Coronary artery (tissue), 2 donors: ENCODE measurements at regions not wholly inside any gene's neighbourhood (a gene's known extent, or its start where the extent isn't known, plus 50 kb on each side); places are given as distances from the start of the nearest gene placed in this dataset.

Source experiments
- DNase-seq: peaks from one replicate; pipeline ENCODE4 v3.0.0-alpha.2; 2017; ENCODE audit warnings: low spot score
- H3K27ac ChIP-seq, 2 donors: fragments of 200-600 bp; sonication (generic); one replicate each; pipeline ENCODE4 v1.5.1; 2016 to 2019
- H3K4me3 ChIP-seq: fragments of 200-600 bp; sonication (generic); 2 replicates; pipeline ENCODE4 v1.5.1; 2016; ENCODE audit warnings: mild to moderate bottlenecking, moderate library complexity
- TF ChIP-seq, protein P1 (sequence below): fragments of 200-600 bp; sonication (generic); IDR thresholded peaks from one replicate; pipeline ENCODE4 v1.5.1; 2019; ENCODE audit warnings: antibody characterized with exemption

GRCh38 chr1:55571767-55572166 lies 356.6 kb upstream of the USP24 start:
- DNase-seq, result no peak
- H3K4me3 ChIP-seq, result no peak overlapping the region
- no peak overlapping the region for H3K27ac ChIP-seq
- TF ChIP-seq, protein P1, sequence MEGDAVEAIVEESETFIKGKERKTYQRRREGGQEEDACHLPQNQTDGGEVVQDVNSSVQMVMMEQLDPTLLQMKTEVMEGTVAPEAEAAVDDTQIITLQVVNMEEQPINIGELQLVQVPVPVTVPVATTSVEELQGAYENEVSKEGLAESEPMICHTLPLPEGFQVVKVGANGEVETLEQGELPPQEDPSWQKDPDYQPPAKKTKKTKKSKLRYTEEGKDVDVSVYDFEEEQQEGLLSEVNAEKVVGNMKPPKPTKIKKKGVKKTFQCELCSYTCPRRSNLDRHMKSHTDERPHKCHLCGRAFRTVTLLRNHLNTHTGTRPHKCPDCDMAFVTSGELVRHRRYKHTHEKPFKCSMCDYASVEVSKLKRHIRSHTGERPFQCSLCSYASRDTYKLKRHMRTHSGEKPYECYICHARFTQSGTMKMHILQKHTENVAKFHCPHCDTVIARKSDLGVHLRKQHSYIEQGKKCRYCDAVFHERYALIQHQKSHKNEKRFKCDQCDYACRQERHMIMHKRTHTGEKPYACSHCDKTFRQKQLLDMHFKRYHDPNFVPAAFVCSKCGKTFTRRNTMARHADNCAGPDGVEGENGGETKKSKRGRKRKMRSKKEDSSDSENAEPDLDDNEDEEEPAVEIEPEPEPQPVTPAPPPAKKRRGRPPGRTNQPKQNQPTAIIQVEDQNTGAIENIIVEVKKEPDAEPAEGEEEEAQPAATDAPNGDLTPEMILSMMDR, result no peak

GRCh38 chr1:55569417-55569816 lies 354.3 kb upstream of the USP24 start:
- no peak for DNase-seq
- TF ChIP-seq, protein P1, result no peak
- no peak overlapping the region for H3K27ac ChIP-seq
- no peak overlapping the region for H3K4me3 ChIP-seq

GRCh38 chr1:55568732-55569131 lies 353.6 kb upstream of the USP24 start:
- Histone ChIP-seq H3K27ac (no peak overlapping the region), H3K4me3 (no peak overlapping the region)
- TF ChIP-seq, protein P1, result no peak
- no peak for DNase-seq

DNA sequence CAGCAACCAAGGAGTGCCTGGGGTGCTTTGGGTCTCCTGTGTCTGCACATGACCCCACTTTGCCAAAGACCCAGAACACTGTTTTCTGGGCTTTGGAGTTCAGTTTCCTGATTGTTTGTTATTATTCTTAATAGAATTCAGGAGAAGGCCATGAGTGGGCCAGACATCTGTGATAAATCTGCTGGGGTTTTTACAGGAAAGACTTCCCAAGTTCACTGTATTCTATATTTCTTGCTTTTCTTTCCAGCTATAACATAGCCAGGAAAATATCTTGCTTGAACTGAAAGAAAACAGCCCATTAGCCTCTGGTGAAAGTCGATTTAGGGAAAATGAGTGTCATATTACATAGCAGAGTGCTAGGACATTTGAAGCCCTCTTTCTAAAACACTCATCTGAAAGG lies 345.1 kb upstream of the USP24 start:
- DNase-seq, result no peak
- TF ChIP-seq, protein P1, result no peak
- no peak overlapping the region for H3K27ac ChIP-seq

DNA sequence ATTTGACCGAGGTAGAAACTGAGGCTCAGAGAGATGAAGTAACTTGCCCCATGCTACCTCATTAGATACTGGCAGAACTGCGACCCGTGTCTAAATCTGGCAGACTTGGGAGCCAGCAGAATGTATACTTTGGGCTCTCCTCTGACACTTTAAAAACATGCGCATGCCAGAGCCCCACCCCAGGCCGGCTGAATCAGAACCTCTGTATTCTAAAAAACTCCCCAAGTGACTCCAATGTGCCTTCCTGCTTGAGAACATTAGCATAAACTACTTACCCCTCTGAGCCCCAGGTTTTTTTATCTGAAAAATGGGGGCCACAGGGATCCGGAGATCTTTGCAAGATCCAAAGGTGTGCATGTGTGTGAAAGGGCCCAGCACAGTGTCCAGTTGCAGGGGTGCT lies 344.7 kb upstream of the USP24 start:
- H3K4me3 ChIP-seq, result no peak overlapping the region
- TF ChIP-seq, protein P1, result no peak
- H3K27ac ChIP-seq, result no peak overlapping the region
- no peak for DNase-seq

More for the DNA sequence above, 345.1 kb upstream of the USP24 start:
- H3K4me3 ChIP-seq, result no peak overlapping the region

- DNase-seq, result no peak
- Histone ChIP-seq H3K4me3 (no peak overlapping the region), H3K27ac (peak overlapping the region in 1 of 2 donors; percentile 10)
- TF ChIP-seq, protein P1, result no peak
Measured at GRCh38 chr1:55559161-55559611, 344.0 kb upstream of the USP24 start.

DNA sequence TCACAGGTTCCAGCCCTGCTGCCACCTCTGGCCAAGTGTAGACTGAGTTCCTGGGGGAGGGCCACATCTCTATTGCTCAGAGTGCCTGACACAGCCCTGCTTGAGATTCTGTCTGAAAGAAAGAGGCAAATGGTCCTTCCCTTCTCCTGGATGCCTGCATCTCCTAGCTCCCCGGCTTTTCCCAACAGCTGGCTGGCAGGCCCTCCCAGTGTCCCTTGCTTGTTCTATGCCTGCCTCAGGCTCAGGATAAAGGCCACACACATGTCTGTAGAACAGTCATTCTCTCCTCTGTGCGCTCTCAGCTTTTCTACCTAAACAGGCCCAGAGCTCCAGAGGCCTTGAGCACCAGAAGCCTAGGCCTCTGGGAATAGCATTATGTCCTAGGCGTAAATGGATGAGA lies 343.4 kb upstream of the USP24 start:
- Histone ChIP-seq H3K27ac (no peak overlapping the region), H3K4me3 (no peak overlapping the region)
- no peak for DNase-seq
- TF ChIP-seq, protein P1, result no peak
